MCF 10A (cell line): ENCODE measurements at regions not wholly inside any gene's neighbourhood (a gene's known extent, or its start where the extent isn't known, plus 50 kb on each side); places are given as distances from the start of the nearest gene placed in this dataset.

ENCODE experiments used
- BruUV-seq: library from RNA; stranded (reverse); fragments of 400-500 nt; replicated peaks from 2 replicates; lab custom pipeline; 2021; lab: Mats Ljungman, UMichigan
- CTCF ChIA-PET: fragments of 300-600 bp; sonication (Branson Sonifier 250); formaldehyde crosslinking; extraction: SDS; loops from one replicate; lab custom pipeline; 2021; ENCODE audit warnings: antibody characterized with exemption, inconsistent platforms; lab: Yijun Ruan, JAX
- POLR2A ChIA-PET: fragments of 300-600, 350-650 bp; sonication (Branson Sonifier 250); formaldehyde crosslinking; extraction: SDS; loops from one replicate; lab custom pipeline; 2020; ENCODE audit warnings: antibody characterized with exemption, inconsistent platforms; lab: Yijun Ruan, JAX
- DNase-seq: peaks from one replicate; pipeline ENCODE4 v3.0.0-alpha.2; 2018; ENCODE audit not compliant: unreplicated experiment
- H3K27ac Mint-ChIP-seq: one replicate; pipeline ENCODE4 v1.8.0; 2022; ENCODE audit warnings: mild to moderate bottlenecking, low read depth, mixed read lengths; ENCODE audit not compliant: unreplicated experiment
- H3K27me3 Mint-ChIP-seq: one replicate; pipeline ENCODE4 v1.8.0; 2022; ENCODE audit warnings: mixed read lengths; ENCODE audit not compliant: insufficient read depth, unreplicated experiment
- H3K36me3 Mint-ChIP-seq: one replicate; pipeline ENCODE4 v1.8.0; 2022; ENCODE audit warnings: mild to moderate bottlenecking, moderate library complexity, mixed read lengths; ENCODE audit not compliant: insufficient read depth, unreplicated experiment
- H3K4me1 Mint-ChIP-seq: one replicate; pipeline ENCODE4 v1.8.0; 2022; ENCODE audit warnings: mixed read lengths; ENCODE audit not compliant: insufficient read depth, unreplicated experiment
- H3K4me3 Mint-ChIP-seq: one replicate; pipeline ENCODE4 v1.8.0; 2022; ENCODE audit warnings: mild to moderate bottlenecking, moderate library complexity, mixed read lengths; ENCODE audit not compliant: unreplicated experiment
- H3K9me3 Mint-ChIP-seq: one replicate; pipeline ENCODE4 v1.8.0; 2022; ENCODE audit warnings: mixed read lengths; ENCODE audit not compliant: unreplicated experiment
- CTCF ChIP-seq: fragments of 200-600 bp; IDR thresholded peaks from one replicate; pipeline ENCODE4 v1.8.0; 2022; ENCODE audit warnings: antibody characterized with exemption, mild to moderate bottlenecking; ENCODE audit not compliant: unreplicated experiment
- intact Hi-C: fragments of 100-400 bp; cut with micrococcal nuclease; formaldehyde crosslinking; loops from 2 replicates; pipeline ENCODE4 v1.14.1; 2022

- DNase-seq = no peak
- Mint-ChIP-seq H3K27me3 (peaks cover 28% of the 10 kb centered on the region), H3K27ac (no peak overlapping the region), H3K9me3 (no peaks in the 10 kb centered on the region), H3K4me3 (no peak overlapping the region), H3K4me1 (no peaks in the 10 kb centered on the region), H3K36me3 (no peaks in the 10 kb centered on the region)
- no TSS peak for BruUV-seq
- ChIA-PET CTCF (no interaction called here), POLR2A (no interaction called here)
- intact Hi-C loops = no loop called here
- TF ChIP-seq CTCF = no peak
Observed at GRCh38 chr11:98964146-98964545, 56.6 kb upstream of the CNTN5 start.

- Mint-ChIP-seq H3K4me1 (no peaks in the 10 kb centered on the region), H3K27me3 (peaks cover 27% of the 10 kb centered on the region), H3K27ac (no peak overlapping the region), H3K36me3 (no peaks in the 10 kb centered on the region), H3K9me3 (no peaks in the 10 kb centered on the region), H3K4me3 (no peak overlapping the region)
- CTCF ChIA-PET = no interaction called here
- POLR2A ChIA-PET = no interaction called here
- no peak for DNase-seq
- no TSS peak for BruUV-seq
- intact Hi-C loops = no loop called here
- TF ChIP-seq CTCF = no peak
Observed at GRCh38 chr11:98965358-98965757, 55.4 kb upstream of the CNTN5 start.

- no peaks in the 10 kb centered on the region for H3K4me1 Mint-ChIP-seq
- no peak for DNase-seq
- CTCF ChIA-PET = no interaction called here
- intact Hi-C loops = no loop called here
- no peak overlapping the region for H3K4me3 Mint-ChIP-seq
- peaks cover 23% of the 10 kb centered on the region for H3K27me3 Mint-ChIP-seq
- H3K27ac Mint-ChIP-seq = no peak overlapping the region
- no peak for TF ChIP-seq CTCF
- H3K36me3 Mint-ChIP-seq = no peaks in the 10 kb centered on the region
- POLR2A ChIA-PET = no interaction called here
- no peaks in the 10 kb centered on the region for H3K9me3 Mint-ChIP-seq
- BruUV-seq = no TSS peak
Observed at GRCh38 chr11:98965775-98966174, 55.0 kb upstream of the CNTN5 start.

GRCh38 chr11:98967005-98967404 is 53.7 kb upstream of the CNTN5 start:
- BruUV-seq = no TSS peak
- H3K9me3 Mint-ChIP-seq = no peaks in the 10 kb centered on the region
- POLR2A ChIA-PET = no interaction called here
- H3K36me3 Mint-ChIP-seq = no peaks in the 10 kb centered on the region
- no peak for DNase-seq
- H3K4me1 Mint-ChIP-seq = no peaks in the 10 kb centered on the region
- H3K27ac Mint-ChIP-seq = no peak overlapping the region
- CTCF ChIA-PET = no interaction called here
- peaks cover 11% of the 10 kb centered on the region for H3K27me3 Mint-ChIP-seq
- no peak overlapping the region for H3K4me3 Mint-ChIP-seq
- no peak for TF ChIP-seq CTCF
- intact Hi-C loops = no loop called here
